ENCODE measurements at regions not wholly inside any gene's neighbourhood (a gene's known extent, or its start where the extent isn't known, plus 50 kb on each side); places are given as distances from the start of the nearest gene placed in this dataset.

GRCh38 chr1:177423090-177423489, 252.3 kb downstream of the BRINP2 start:
- no peak for TF ChIP-seq CTCF (conservative IDR thresholded peaks at IDR 0.05; ENCODE audit: low read length)
- no peak for TF ChIP-seq EZH2phosphoT487 (IDR thresholded peaks at IDR 0.05; ENCODE audit: borderline replicate concordance, low read depth, low read length)

All from OCI-LY7 (cell line).